Naive thymus-derived CD4-positive, alpha-beta T cell (primary cell): ENCODE measurements at regions not wholly inside any gene's neighbourhood (a gene's known extent, or its start where the extent isn't known, plus 50 kb on each side); places are given as distances from the start of the nearest gene placed in this dataset.

Experiments
- ATAC-seq: fragments of 150-1000 bp; cut with Tn5 transposase; 2 replicates; pipeline ENCODE4 v1.10.0; 2021; ENCODE audit warnings: mild to moderate bottlenecking, moderate library complexity
- CTCF ChIA-PET: fragments of 350-600 bp; sonication (Branson Sonifier 250); formaldehyde crosslinking; loops from one replicate; lab custom pipeline; 2021; ENCODE audit warnings: antibody characterized with exemption; lab: Charles Lee
- POLR2A ChIA-PET: fragments of 350-600 bp; sonication (Branson Sonifier 250); formaldehyde crosslinking; loops from one replicate; lab custom pipeline; 2021; ENCODE audit warnings: antibody characterized with exemption, inconsistent platforms; lab: Charles Lee
- DNase-seq, 9 donors: peaks; one replicate each; pipeline versions ENCODE4 v3.0.0 to v3.0.0-alpha.2; 2020 to 2022; ENCODE audit warnings: mixed read lengths in 1 of 9
- H3K27ac ChIP-seq: one replicate; pipeline ENCODE4 v1.7.0; 2013; ENCODE audit warnings: mild to moderate bottlenecking, low read depth, low read length, moderate library complexity
- H3K27me3 ChIP-seq, 2 donors: one replicate each; pipeline ENCODE4 v1.7.0; 2013; ENCODE audit warnings: low read length in 2 of 2, mild to moderate bottlenecking in 2 of 2, moderate library complexity in 2 of 2; ENCODE audit not compliant: control insufficient read depth in 2 of 2, insufficient read depth in 2 of 2
- H3K36me3 ChIP-seq, 3 experiments: 1 replicate in 2 of 3; 2 replicates in 1 of 3; pipeline ENCODE4 v1.7.0; 2013; ENCODE audit warnings: low read length in 3 of 3, mild to moderate bottlenecking in 3 of 3, moderate library complexity in 1 of 3; ENCODE audit not compliant: insufficient read depth in 3 of 3, control insufficient read depth in 2 of 3
- H3K4me1 ChIP-seq, 2 donors: one replicate each; pipeline ENCODE4 v1.7.0; 2013; ENCODE audit warnings: low read length in 2 of 2, mild to moderate bottlenecking in 2 of 2, moderate library complexity in 1 of 2; ENCODE audit not compliant: control insufficient read depth in 2 of 2, insufficient read depth in 2 of 2
- H3K4me3 ChIP-seq: 2 replicates; pipeline ENCODE4 v1.7.0; 2013; ENCODE audit warnings: mild to moderate bottlenecking, low read length
- H3K9me3 ChIP-seq, 3 experiments: 1 replicate in 2 of 3; 2 replicates in 1 of 3; pipeline ENCODE4 v1.7.0; 2013; ENCODE audit warnings: low read length in 3 of 3; ENCODE audit not compliant: control insufficient read depth in 2 of 3
- H3K27ac Mint-ChIP-seq, 9 donors: one replicate each; pipeline ENCODE4 v1.8.0; 2020 to 2022; ENCODE audit warnings: mixed read lengths in 9 of 9, mild to moderate bottlenecking in 8 of 9, moderate library complexity in 5 of 9, inconsistent platforms in 2 of 9
- H3K27me3 Mint-ChIP-seq, 5 donors: one replicate each; pipeline ENCODE4 v1.8.0; 2021 to 2022; ENCODE audit warnings: mixed read lengths in 5 of 5, mild to moderate bottlenecking in 1 of 5
- H3K36me3 Mint-ChIP-seq, 5 donors: one replicate each; pipeline ENCODE4 v1.8.0; 2020 to 2022; ENCODE audit warnings: mixed read lengths in 5 of 5, mild to moderate bottlenecking in 3 of 5, inconsistent platforms in 1 of 5
- H3K4me1 Mint-ChIP-seq, 7 donors: one replicate each; pipeline ENCODE4 v1.8.0; 2020 to 2022; ENCODE audit warnings: mixed read lengths in 7 of 7, mild to moderate bottlenecking in 3 of 7, inconsistent platforms in 1 of 7
- H3K4me3 Mint-ChIP-seq, 10 donors: one replicate each; pipeline ENCODE4 v1.8.0; 2020 to 2022; ENCODE audit warnings: mild to moderate bottlenecking in 10 of 10, mixed read lengths in 10 of 10, moderate library complexity in 6 of 10, inconsistent platforms in 2 of 10
- H3K9me3 Mint-ChIP-seq, 11 donors: one replicate each; pipeline ENCODE4 v1.8.0; 2020 to 2022; ENCODE audit warnings: mixed read lengths in 11 of 11, mild to moderate bottlenecking in 4 of 11, inconsistent platforms in 1 of 11, moderate library complexity in 1 of 11
- intact Hi-C, 2 donors: fragments of 100-400 bp; cut with micrococcal nuclease; formaldehyde crosslinking; loops; one replicate each; pipeline ENCODE4 v1.15.1; 2023

DNA sequence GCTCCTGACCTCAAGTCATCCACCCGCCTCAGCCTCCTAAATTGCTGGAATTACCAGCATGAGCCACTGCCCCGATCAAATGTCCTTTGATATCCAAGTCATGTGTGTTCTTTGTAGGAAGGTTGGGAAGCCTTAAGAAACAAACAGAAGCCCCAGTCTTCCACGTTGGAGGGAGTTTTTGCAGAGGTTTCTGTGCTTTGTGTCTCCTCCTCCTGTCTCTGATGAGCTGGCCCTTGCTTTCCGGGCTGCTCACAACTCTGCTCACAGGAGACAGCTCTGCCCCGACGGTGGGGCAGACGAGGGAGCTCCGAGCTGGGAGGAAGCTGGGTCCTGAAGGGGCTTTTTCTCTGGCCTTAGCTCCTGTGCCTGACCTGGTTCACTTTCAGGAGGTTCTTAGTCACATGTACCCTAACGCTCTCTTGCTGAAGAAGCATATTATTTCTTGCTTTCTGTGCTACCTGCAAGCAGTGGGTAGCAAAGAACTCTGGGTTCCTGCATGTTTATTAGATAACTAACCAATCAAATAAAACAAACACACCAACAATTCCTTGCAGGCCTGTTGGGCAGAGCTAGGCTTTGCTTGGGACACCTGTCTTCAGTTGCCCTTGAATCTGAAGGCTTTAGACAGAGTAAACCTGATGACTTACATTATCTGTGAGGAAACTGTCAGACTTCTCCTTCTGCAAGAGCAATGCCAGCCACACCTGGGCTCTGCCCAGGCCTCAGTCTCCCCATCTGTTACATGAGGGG, 52.6 kb upstream of the SMAD6 start:
- no peaks in the 10 kb centered on the region for H3K9me3 Mint-ChIP-seq
- H3K4me1 Mint-ChIP-seq, result peaks cover 0 to 6% (median 3%) of the 10 kb centered on the region in 7 donors
- no peaks in the 10 kb centered on the region for H3K36me3 Mint-ChIP-seq
- intact Hi-C loops, result no loop called here
- CTCF ChIA-PET, result no interaction called here
- DNase-seq, result no peak
- POLR2A ChIA-PET, result interaction anchor here (0.7 kb wide), 1 partner anchor 16 kb away, joined by 3 read pairs; no protein-coding TSS in a partner anchor
- H3K27ac Mint-ChIP-seq, result no peak overlapping the region
- no peak overlapping the region for H3K4me3 Mint-ChIP-seq
- ATAC-seq, result no peak
- H3K36me3 ChIP-seq, result no peaks in the 10 kb centered on the region
- H3K27me3 Mint-ChIP-seq, result peaks cover 0 to 16% (median 0%) of the 10 kb centered on the region in 5 donors
- H3K27me3 ChIP-seq, result no peaks in the 10 kb centered on the region
- no peak overlapping the region for H3K27ac ChIP-seq
- H3K9me3 ChIP-seq, result no peaks in the 10 kb centered on the region
- no peak overlapping the region for H3K4me3 ChIP-seq
- no peaks in the 10 kb centered on the region for H3K4me1 ChIP-seq

- POLR2A ChIA-PET, result interaction anchor here (0.6 kb wide), 1 partner anchor 18 kb away, joined by 3 read pairs; no protein-coding TSS in a partner anchor
- H3K27me3 ChIP-seq, result no peaks in the 10 kb centered on the region
- no peaks in the 10 kb centered on the region for H3K36me3 ChIP-seq
- no peak overlapping the region for H3K27ac Mint-ChIP-seq
- H3K27me3 Mint-ChIP-seq, result peaks cover 0 to 16% (median 0%) of the 10 kb centered on the region in 5 donors
- CTCF ChIA-PET, result no interaction called here
- no peaks in the 10 kb centered on the region for H3K36me3 Mint-ChIP-seq
- H3K9me3 ChIP-seq, result no peaks in the 10 kb centered on the region
- peak; percentile 54 for ATAC-seq
- intact Hi-C loops, result loop anchor here in 1 of 2 donors (5.0 kb wide), 1 partner anchor 52 kb away; the partner anchor contains the start of gene SMAD6
- H3K4me1 Mint-ChIP-seq, result peaks cover 0 to 9% (median 2%) of the 10 kb centered on the region in 7 donors
- H3K27ac ChIP-seq, result no peak overlapping the region
- no peak for DNase-seq
- no peak overlapping the region for H3K4me3 Mint-ChIP-seq
- no peak overlapping the region for H3K4me3 ChIP-seq
- peaks cover 0 to 2% of the 10 kb centered on the region in 2 donors for H3K4me1 ChIP-seq
- no peaks in the 10 kb centered on the region for H3K9me3 Mint-ChIP-seq
Measured at GRCh38 chr15:66650433-66650832, 51.6 kb upstream of the SMAD6 start.

DNA sequence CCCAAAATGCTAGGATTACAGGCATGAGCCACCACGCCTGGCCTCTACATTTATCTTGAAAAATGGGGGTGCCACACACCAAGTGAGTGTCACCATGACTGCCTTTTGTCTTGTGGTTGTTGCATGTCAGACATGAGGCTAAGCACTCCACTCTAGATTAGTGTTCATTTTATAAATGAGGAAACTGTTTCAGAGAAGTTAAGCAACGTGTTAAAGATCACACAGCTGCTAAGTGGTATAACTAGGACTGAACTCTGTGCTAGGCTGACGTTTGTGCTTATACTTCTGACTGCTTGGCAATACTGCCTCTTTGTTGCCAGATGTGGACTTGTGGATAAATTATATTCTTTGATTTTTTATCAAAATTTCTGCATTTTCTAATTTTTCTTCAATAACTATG, 50.8 kb upstream of the SMAD6 start:
- Mint-ChIP-seq H3K36me3 (no peaks in the 10 kb centered on the region), H3K27ac (no peak overlapping the region)
- CTCF ChIA-PET, result no interaction called here

GRCh38 chr15:66651913-66652642, 50.0 kb upstream of the SMAD6 start:
- peak overlapping the region in 2 of 9 donors; percentile 44 to 55 for H3K27ac Mint-ChIP-seq
- intact Hi-C loops, result loop anchor here in 1 of 2 donors (5.0 kb wide), 1 partner anchor 50 kb away; the partner anchor contains the start of gene SMAD6
- Histone ChIP-seq H3K27me3 (no peaks in the 10 kb centered on the region), H3K9me3 (no peaks in the 10 kb centered on the region), H3K27ac (no peak overlapping the region), H3K4me1 (peaks cover 0 to 4% of the 10 kb centered on the region in 2 donors), H3K36me3 (no peaks in the 10 kb centered on the region), H3K4me3 (no peak overlapping the region)
- H3K27me3 Mint-ChIP-seq, result peaks cover 0 to 16% (median 0%) of the 10 kb centered on the region in 5 donors
- peaks cover 0 to 18% (median 10%) of the 10 kb centered on the region in 7 donors for H3K4me1 Mint-ChIP-seq
- ChIA-PET POLR2A (interaction anchor here (0.6 kb wide), 1 partner anchor 58 kb away, joined by 3 read pairs; no protein-coding TSS in a partner anchor), CTCF (no interaction called here)
- peak overlapping the region in 1 of 10 donors; percentile 41 for H3K4me3 Mint-ChIP-seq
- ATAC-seq (no peak), DNase-seq (no peak)
- H3K36me3 Mint-ChIP-seq, result no peaks in the 10 kb centered on the region
- H3K9me3 Mint-ChIP-seq, result peaks cover 0 to 1% (median 0%) of the 10 kb centered on the region in 11 donors

More for the DNA sequence above, 50.8 kb upstream of the SMAD6 start:
- Mint-ChIP-seq H3K4me1 (peaks cover 0 to 17% (median 9%) of the 10 kb centered on the region in 7 donors), H3K4me3 (no peak overlapping the region), H3K27me3 (peaks cover 0 to 16% (median 0%) of the 10 kb centered on the region in 5 donors), H3K9me3 (peaks cover 0 to under 1% (median 0%) of the 10 kb centered on the region in 11 donors)
- Histone ChIP-seq H3K4me3 (no peak overlapping the region), H3K27ac (no peak overlapping the region), H3K27me3 (no peaks in the 10 kb centered on the region), H3K4me1 (peaks cover 0 to 4% of the 10 kb centered on the region in 2 donors), H3K9me3 (no peaks in the 10 kb centered on the region), H3K36me3 (no peaks in the 10 kb centered on the region)
- DNase-seq (no peak), ATAC-seq (no peak)
- intact Hi-C loops, result loop anchor here in 1 of 2 donors (5.0 kb wide), 1 partner anchor 51 kb away; the partner anchor contains the start of gene SMAD6
- POLR2A ChIA-PET, result interaction anchor here (0.6 kb wide), 1 partner anchor 59 kb away, joined by 3 read pairs; no protein-coding TSS in a partner anchor
